ENCODE measurements at regions not wholly inside any gene's neighbourhood (a gene's known extent, or its start where the extent isn't known, plus 50 kb on each side); places are given as distances from the start of the nearest gene placed in this dataset.

GRCh38 chr5:167339205-167339604 is 952.2 kb upstream of the WWC1 start:
- TF ChIP-seq SNAI2 (CRISPR knock-in tag; IDR thresholded peaks at IDR 0.05): no peak
- peak; percentile 68 for TF ChIP-seq ISL1 (CRISPR knock-in tag; IDR thresholded peaks at IDR 0.05)
- TF ChIP-seq, protein P1, sequence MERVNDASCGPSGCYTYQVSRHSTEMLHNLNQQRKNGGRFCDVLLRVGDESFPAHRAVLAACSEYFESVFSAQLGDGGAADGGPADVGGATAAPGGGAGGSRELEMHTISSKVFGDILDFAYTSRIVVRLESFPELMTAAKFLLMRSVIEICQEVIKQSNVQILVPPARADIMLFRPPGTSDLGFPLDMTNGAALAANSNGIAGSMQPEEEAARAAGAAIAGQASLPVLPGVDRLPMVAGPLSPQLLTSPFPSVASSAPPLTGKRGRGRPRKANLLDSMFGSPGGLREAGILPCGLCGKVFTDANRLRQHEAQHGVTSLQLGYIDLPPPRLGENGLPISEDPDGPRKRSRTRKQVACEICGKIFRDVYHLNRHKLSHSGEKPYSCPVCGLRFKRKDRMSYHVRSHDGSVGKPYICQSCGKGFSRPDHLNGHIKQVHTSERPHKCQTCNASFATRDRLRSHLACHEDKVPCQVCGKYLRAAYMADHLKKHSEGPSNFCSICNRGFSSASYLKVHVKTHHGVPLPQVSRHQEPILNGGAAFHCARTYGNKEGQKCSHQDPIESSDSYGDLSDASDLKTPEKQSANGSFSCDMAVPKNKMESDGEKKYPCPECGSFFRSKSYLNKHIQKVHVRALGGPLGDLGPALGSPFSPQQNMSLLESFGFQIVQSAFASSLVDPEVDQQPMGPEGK (CRISPR knock-in tag; IDR thresholded peaks at IDR 0.05; ENCODE audit: borderline replicate concordance): no peak; the same call in 1 of the 2 replicates
- TF ChIP-seq TSHZ2 (CRISPR knock-in tag; IDR thresholded peaks at IDR 0.05): no peak

Data from SK-N-SH treated with all-trans-retinoic acid at 6 μM for 48 hours (cell line).